ENCODE measurements at regions not wholly inside any gene's neighbourhood (a gene's known extent, or its start where the extent isn't known, plus 50 kb on each side); places are given as distances from the start of the nearest gene placed in this dataset.

DNA sequence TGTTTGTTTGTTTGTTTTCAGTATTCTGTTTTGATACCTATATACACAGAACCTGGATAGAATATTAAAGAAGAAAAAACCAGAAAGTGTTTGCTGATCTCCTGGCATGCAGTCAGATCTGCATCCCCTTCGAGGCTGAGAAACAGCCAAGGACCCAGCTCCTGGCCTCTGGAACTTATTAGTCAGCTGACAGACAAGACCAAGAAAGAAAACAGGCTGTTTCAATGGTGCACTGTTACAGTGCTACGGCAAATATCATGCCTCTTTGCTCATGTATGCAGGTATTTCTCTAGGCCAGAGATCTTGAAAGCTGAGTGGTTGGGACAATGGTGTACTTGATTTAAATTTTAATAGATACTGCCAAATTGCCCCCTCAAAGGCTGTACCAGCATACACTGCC is 95.0 kb downstream of the C5orf15 start:
- TF ChIP-seq, protein P1, sequence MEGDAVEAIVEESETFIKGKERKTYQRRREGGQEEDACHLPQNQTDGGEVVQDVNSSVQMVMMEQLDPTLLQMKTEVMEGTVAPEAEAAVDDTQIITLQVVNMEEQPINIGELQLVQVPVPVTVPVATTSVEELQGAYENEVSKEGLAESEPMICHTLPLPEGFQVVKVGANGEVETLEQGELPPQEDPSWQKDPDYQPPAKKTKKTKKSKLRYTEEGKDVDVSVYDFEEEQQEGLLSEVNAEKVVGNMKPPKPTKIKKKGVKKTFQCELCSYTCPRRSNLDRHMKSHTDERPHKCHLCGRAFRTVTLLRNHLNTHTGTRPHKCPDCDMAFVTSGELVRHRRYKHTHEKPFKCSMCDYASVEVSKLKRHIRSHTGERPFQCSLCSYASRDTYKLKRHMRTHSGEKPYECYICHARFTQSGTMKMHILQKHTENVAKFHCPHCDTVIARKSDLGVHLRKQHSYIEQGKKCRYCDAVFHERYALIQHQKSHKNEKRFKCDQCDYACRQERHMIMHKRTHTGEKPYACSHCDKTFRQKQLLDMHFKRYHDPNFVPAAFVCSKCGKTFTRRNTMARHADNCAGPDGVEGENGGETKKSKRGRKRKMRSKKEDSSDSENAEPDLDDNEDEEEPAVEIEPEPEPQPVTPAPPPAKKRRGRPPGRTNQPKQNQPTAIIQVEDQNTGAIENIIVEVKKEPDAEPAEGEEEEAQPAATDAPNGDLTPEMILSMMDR (IDR thresholded peaks at IDR 0.05), result no peak
- no peak for TF ChIP-seq SIN3A (IDR thresholded peaks at IDR 0.05; ENCODE audit: borderline replicate concordance, insufficient read depth, low read depth, low read length)
- TF ChIP-seq POLR2AphosphoS5 (IDR thresholded peaks at IDR 0.05; ENCODE audit: low read depth, low read length), result no peak

Data from Panc1 (cell line).